A673 (cell line): ENCODE measurements at regions not wholly inside any gene's neighbourhood (a gene's known extent, or its start where the extent isn't known, plus 50 kb on each side); places are given as distances from the start of the nearest gene placed in this dataset.

Experiments
- BruUV-seq: library from RNA; stranded (reverse); fragments of 400-500 nt; replicated peaks from 2 replicates; lab custom pipeline; 2021; lab: Mats Ljungman, UMichigan
- CTCF ChIA-PET: fragments of 300-600 bp; sonication (Branson Sonifier 250); formaldehyde crosslinking; loops from one replicate; lab custom pipeline; 2022; ENCODE audit warnings: antibody characterized with exemption; lab: Charles Lee
- POLR2A ChIA-PET: fragments of 300-600 bp; sonication (Branson Sonifier 250); formaldehyde crosslinking; loops from one replicate; lab custom pipeline; 2022; ENCODE audit warnings: antibody characterized with exemption; ENCODE audit not compliant: low non-redundant PET; lab: Charles Lee
- DNase-seq: peaks from one replicate; pipeline ENCODE4 v3.0.0-alpha.2; 2015; ENCODE audit warnings: low spot score
- H3K27ac ChIP-seq: fragments of 200-600 bp; sonication (generic); 2 replicates; pipeline ENCODE4 v1.5.1; 2016; ENCODE audit warnings: mixed run types, low read depth, mild to moderate bottlenecking, mixed read lengths, antibody characterized with exemption, low read length; ENCODE audit not compliant: poor library complexity, severe bottlenecking
- H3K27me3 ChIP-seq: fragments of 200-600 bp; sonication (generic); replicated peaks from 2 replicates; pipeline ENCODE4 v1.6.1; 2017; ENCODE audit warnings: mixed run types, low read depth, mild to moderate bottlenecking, mixed read lengths, antibody characterized with exemption, low read length; ENCODE audit not compliant: insufficient read depth, poor library complexity
- H3K36me3 ChIP-seq: fragments of 200-600 bp; sonication (generic); 2 replicates; pipeline ENCODE4 v1.6.1; 2016; ENCODE audit warnings: mixed run types, mild to moderate bottlenecking, mixed read lengths, antibody characterized with exemption, low read length; ENCODE audit not compliant: insufficient read depth, poor library complexity, severe bottlenecking
- H3K4me1 ChIP-seq: fragments of 200-600 bp; sonication (generic); 2 replicates; pipeline ENCODE4 v1.6.1; 2017; ENCODE audit warnings: mixed run types, mild to moderate bottlenecking, mixed read lengths, antibody characterized with exemption, low read length; ENCODE audit not compliant: insufficient read depth, poor library complexity, severe bottlenecking
- H3K4me3 ChIP-seq: fragments of 200-600 bp; sonication (generic); 2 replicates; pipeline ENCODE4 v1.5.1; 2016; ENCODE audit warnings: low read depth, mixed run types, mild to moderate bottlenecking, mixed read lengths, low read length; ENCODE audit not compliant: poor library complexity, severe bottlenecking
- H3K9me3 ChIP-seq: fragments of 200-600 bp; sonication (generic); 2 replicates; pipeline ENCODE4 v1.6.1; 2016; ENCODE audit warnings: mixed run types, low read depth, mild to moderate bottlenecking, mixed read lengths, antibody characterized with exemption, low read length; ENCODE audit not compliant: poor library complexity, severe bottlenecking
- CTCF ChIP-seq: fragments of 300-800, 200-600 bp; sonication (generic); conservative IDR thresholded peaks from 2 replicates; pipeline ENCODE4 v1.5.1; 2017; ENCODE audit warnings: low read depth, mild to moderate bottlenecking, antibody characterized with exemption, low read length, moderate library complexity, mixed read lengths
- EZH2 ChIP-seq: fragments of 200-600 bp; sonication (generic); IDR thresholded peaks from 2 replicates; pipeline ENCODE4 v1.6.1; 2017; ENCODE audit warnings: borderline replicate concordance, low read depth, mild to moderate bottlenecking, mixed read lengths, antibody characterized with exemption, low read length; ENCODE audit not compliant: poor library complexity, severe bottlenecking
- intact Hi-C: fragments of 100-400 bp; cut with micrococcal nuclease; formaldehyde crosslinking; loops from one replicate; pipeline ENCODE4 v1.10.0; 2022; ENCODE audit not compliant: unreplicated experiment

- POLR2A ChIA-PET, result no interaction called here
- DNase-seq, result no peak
- no peaks in the 10 kb centered on the region for H3K9me3 ChIP-seq
- CTCF ChIA-PET, result no interaction called here
- H3K36me3 ChIP-seq, result no peaks in the 10 kb centered on the region
- TF ChIP-seq EZH2, result no peak
- no peak for TF ChIP-seq CTCF
- no TSS peak for BruUV-seq
- intact Hi-C loops, result no loop called here
- H3K27me3 ChIP-seq, result peaks cover 31% of the 10 kb centered on the region
- H3K4me1 ChIP-seq, result no peaks in the 10 kb centered on the region
- no peak overlapping the region for H3K27ac ChIP-seq
- H3K4me3 ChIP-seq, result no peak overlapping the region
These were observed 146.9 kb downstream of the METTL4 start for GRCh38 chr18:2424420-2424819.

DNA sequence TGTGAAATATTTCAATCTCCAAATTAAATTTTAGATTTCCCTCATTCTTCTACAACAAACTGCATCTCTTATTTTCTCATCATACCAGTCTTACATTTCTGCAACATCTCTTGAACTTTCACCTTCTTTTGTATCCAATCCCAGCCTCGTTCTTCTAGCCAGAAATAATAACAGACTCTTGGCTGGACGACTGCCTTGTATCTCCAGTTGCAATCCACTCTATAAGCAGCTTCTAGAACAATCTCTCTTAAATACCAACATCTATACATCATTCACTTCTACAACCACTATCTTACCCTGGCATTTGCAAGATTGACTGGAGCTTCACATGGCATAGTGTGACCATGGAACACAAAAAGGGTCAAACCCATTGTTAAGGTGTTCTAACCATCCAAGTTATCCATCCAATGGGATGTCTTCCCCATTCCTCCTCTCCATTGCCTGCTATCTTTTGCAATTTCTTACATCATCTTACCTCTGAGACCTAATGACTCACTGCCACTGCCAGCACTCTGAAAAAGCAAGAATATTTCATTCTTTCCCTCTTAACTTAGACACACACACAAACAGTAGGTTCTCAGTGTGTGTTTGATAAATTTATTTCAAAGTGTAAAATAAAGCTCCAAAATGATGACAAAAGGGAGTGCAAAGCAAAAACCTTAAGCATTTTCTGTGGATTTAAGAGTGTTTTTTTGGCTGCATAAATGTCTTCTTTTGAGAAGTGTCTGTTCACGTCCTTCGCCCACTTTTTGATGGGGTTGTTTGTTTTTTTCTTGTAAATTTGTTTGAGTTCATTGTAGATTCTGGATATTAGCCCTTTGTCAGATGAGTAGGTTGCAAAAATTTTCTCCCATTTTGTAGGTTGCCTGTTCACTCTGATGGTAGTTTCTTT, 145.6 kb downstream of the METTL4 start:
- no peak overlapping the region for H3K27ac ChIP-seq
- DNase-seq, result no peak
- ChIA-PET CTCF (no interaction called here), POLR2A (interaction anchor here (0.6 kb wide), 1 partner anchor 125 kb away, joined by 3 read pairs; no protein-coding TSS in a partner anchor)
- H3K4me1 ChIP-seq, result no peaks in the 10 kb centered on the region
- H3K36me3 ChIP-seq, result no peaks in the 10 kb centered on the region
- H3K9me3 ChIP-seq, result no peaks in the 10 kb centered on the region
- no peak overlapping the region for H3K4me3 ChIP-seq
- intact Hi-C loops, result no loop called here
- TF ChIP-seq CTCF, result no peak
- TF ChIP-seq EZH2, result no peak
- no TSS peak for BruUV-seq
- peaks cover 19% of the 10 kb centered on the region for H3K27me3 ChIP-seq

DNA sequence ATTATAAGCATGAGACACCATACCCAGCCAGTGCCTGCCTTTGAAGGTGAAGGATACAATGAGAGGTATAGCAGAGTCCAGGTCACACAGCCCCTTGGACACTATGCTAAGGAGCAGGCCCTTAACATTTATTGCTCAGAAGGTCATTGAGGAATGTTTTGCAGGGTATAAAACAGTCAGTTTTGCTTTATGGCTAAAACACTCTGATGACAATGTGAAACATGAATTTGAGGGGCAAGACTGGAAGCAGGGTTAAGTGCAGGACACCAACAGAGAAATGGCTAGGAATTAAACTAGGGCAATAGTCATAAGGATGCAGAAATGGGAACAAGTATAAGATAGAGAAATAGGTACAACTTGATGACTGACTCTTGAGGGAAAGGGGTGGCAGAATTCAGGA, 141.1 kb downstream of the METTL4 start:
- BruUV-seq, result no TSS peak

More for the DNA sequence above, 141.1 kb downstream of the METTL4 start:
- DNase-seq, result no peak
- intact Hi-C loops, result no loop called here
- no peaks in the 10 kb centered on the region for H3K36me3 ChIP-seq
- no peaks in the 10 kb centered on the region for H3K9me3 ChIP-seq
- H3K4me3 ChIP-seq, result no peak overlapping the region
- H3K27me3 ChIP-seq, result no peaks in the 10 kb centered on the region
- no peak for TF ChIP-seq CTCF
- TF ChIP-seq EZH2, result no peak
- no peaks in the 10 kb centered on the region for H3K4me1 ChIP-seq
- POLR2A ChIA-PET, result no interaction called here
- no peak overlapping the region for H3K27ac ChIP-seq
- CTCF ChIA-PET, result no interaction called here
